HEK293 (cell line): ENCODE measurements at regions not wholly inside any gene's neighbourhood (a gene's known extent, or its start where the extent isn't known, plus 50 kb on each side); places are given as distances from the start of the nearest gene placed in this dataset.

Experiments
- CTCF ChIA-PET: fragments of 350-600 bp; formaldehyde crosslinking; extraction: SDS; loops from one replicate; lab custom pipeline; 2021; ENCODE audit warnings: antibody characterized with exemption; lab: Yijun Ruan, JAX
- POLR2A ChIA-PET: fragments of 300-600 bp; formaldehyde crosslinking; extraction: SDS; loops from one replicate; lab custom pipeline; 2020; ENCODE audit warnings: antibody characterized with exemption, inconsistent platforms; lab: Yijun Ruan, JAX
- H3K27ac ChIP-seq: fragments of 200-500 bp; sonication (Bioruptor generic); 2 replicates; pipeline ENCODE4 v1.5.1; 2014; ENCODE audit warnings: low read depth, low read length, control low read depth, inconsistent platforms; ENCODE audit errors: extremely low read depth
- H3K36me3 ChIP-seq, 2 experiments: fragments of 200-500 bp in 1 of 2; sonication (Bioruptor generic) in 1 of 2; 1 replicate in 1 of 2; 2 replicates in 1 of 2; pipeline ENCODE4 v1.5.1; 2014 to 2017; ENCODE audit warnings: inconsistent platforms in 2 of 2, low read length in 2 of 2; ENCODE audit not compliant: control insufficient read depth in 2 of 2, insufficient read depth in 1 of 2
- H3K4me1 ChIP-seq: fragments of 200-500 bp; sonication (Bioruptor generic); 2 replicates; pipeline ENCODE4 v1.5.1; 2014; ENCODE audit warnings: mild to moderate bottlenecking, low read length, inconsistent platforms; ENCODE audit not compliant: control insufficient read depth, insufficient read depth
- H3K4me3 ChIP-seq: 2 replicates; pipeline ENCODE4 v1.5.1; 2011; ENCODE audit warnings: low read depth, mild to moderate bottlenecking, control low read depth, low read length, moderate library complexity
- H3K9me3 ChIP-seq: fragments of 200-500 bp; sonication (Bioruptor generic); 2 replicates; pipeline ENCODE4 v1.5.1; 2014; ENCODE audit warnings: low read depth, low read length, inconsistent platforms; ENCODE audit not compliant: control insufficient read depth, insufficient read depth
- HOXA7 ChIP-seq: sonication (generic); formaldehyde crosslinking; IDR thresholded peaks from 2 replicates; pipeline ENCODE4 v1.8.1; 2022; ENCODE audit warnings: missing genetic modification reagents, borderline replicate concordance
- HOXD13 ChIP-seq: sonication (generic); formaldehyde crosslinking; IDR thresholded peaks from 2 replicates; pipeline ENCODE4 v1.8.0; 2022; ENCODE audit warnings: missing genetic modification reagents, borderline replicate concordance
- KLF16 ChIP-seq: fragments of 450-650 bp; formaldehyde crosslinking; IDR thresholded peaks from 2 replicates; pipeline ENCODE4 v1.5.1; 2017; ENCODE audit warnings: missing biosample characterization, missing genetic modification characterization
- KLF8 ChIP-seq: fragments of 450-650 bp; formaldehyde crosslinking; IDR thresholded peaks from 2 replicates; pipeline ENCODE4 v1.5.1; 2016; ENCODE audit warnings: missing biosample characterization, missing genetic modification characterization
- REST ChIP-seq: fragments of 450-650 bp; formaldehyde crosslinking; IDR thresholded peaks from 2 replicates; pipeline ENCODE4 v1.5.1; 2016; ENCODE audit warnings: missing biosample characterization, missing genetic modification characterization
- SETDB1 ChIP-seq: IDR thresholded peaks from one replicate; pipeline ENCODE4 v1.6.1; 2017; ENCODE audit warnings: mild to moderate bottlenecking, low read length, moderate library complexity, mixed read lengths; ENCODE audit not compliant: insufficient read length
- SP7 ChIP-seq: fragments of 450-650 bp; formaldehyde crosslinking; IDR thresholded peaks from 2 replicates; pipeline ENCODE4 v1.5.1; 2016; ENCODE audit warnings: missing biosample characterization, missing genetic modification characterization
- YY1 ChIP-seq: fragments of 450-650 bp; formaldehyde crosslinking; IDR thresholded peaks from 2 replicates; pipeline ENCODE4 v1.5.1; 2018; ENCODE audit warnings: missing biosample characterization, missing genetic modification characterization
- ZFP37 ChIP-seq: fragments of 450-650 bp; formaldehyde crosslinking; IDR thresholded peaks from 2 replicates; pipeline ENCODE4 v1.5.1; 2016; ENCODE audit warnings: missing biosample characterization, missing genetic modification characterization
- ZNF239 ChIP-seq: fragments of 450-650 bp; formaldehyde crosslinking; IDR thresholded peaks from 2 replicates; pipeline ENCODE4 v1.5.1; 2016; ENCODE audit warnings: missing biosample characterization, missing genetic modification characterization
- ZNF473 ChIP-seq: fragments of 450-650 bp; formaldehyde crosslinking; IDR thresholded peaks from 2 replicates; pipeline ENCODE4 v1.5.1; 2017; ENCODE audit warnings: missing biosample characterization, missing genetic modification characterization
- ZNF639 ChIP-seq: fragments of 450-650 bp; formaldehyde crosslinking; IDR thresholded peaks from 2 replicates; pipeline ENCODE4 v1.5.1; 2016; ENCODE audit warnings: missing biosample characterization, missing genetic modification characterization
- ZNF704 ChIP-seq: fragments of 450-650 bp; formaldehyde crosslinking; IDR thresholded peaks from 2 replicates; pipeline ENCODE4 v1.5.1; 2016; ENCODE audit warnings: missing biosample characterization, missing genetic modification characterization
- TF ChIP-seq, protein P1 (sequence below): fragments of 450-650 bp; formaldehyde crosslinking; IDR thresholded peaks from 2 replicates; pipeline ENCODE4 v1.5.1; 2016; ENCODE audit warnings: missing biosample characterization, missing genetic modification characterization
- TF ChIP-seq, protein P2 (sequence below): fragments of 450-650 bp; formaldehyde crosslinking; IDR thresholded peaks from 2 replicates; pipeline ENCODE4 v1.5.0; 2017; ENCODE audit warnings: missing biosample characterization, missing genetic modification characterization, borderline replicate concordance
- TF ChIP-seq, protein P3 (sequence below): fragments of 450-650 bp; formaldehyde crosslinking; IDR thresholded peaks from 2 replicates; pipeline ENCODE4 v1.5.1; 2016; ENCODE audit warnings: missing biosample characterization, missing genetic modification characterization

- no peak for TF ChIP-seq ZNF639 (tag by site-specific recombination)
These were observed 167.2 kb downstream of the COX18 start (continued) for GRCh38 chr4:72902354-72902753.

DNA sequence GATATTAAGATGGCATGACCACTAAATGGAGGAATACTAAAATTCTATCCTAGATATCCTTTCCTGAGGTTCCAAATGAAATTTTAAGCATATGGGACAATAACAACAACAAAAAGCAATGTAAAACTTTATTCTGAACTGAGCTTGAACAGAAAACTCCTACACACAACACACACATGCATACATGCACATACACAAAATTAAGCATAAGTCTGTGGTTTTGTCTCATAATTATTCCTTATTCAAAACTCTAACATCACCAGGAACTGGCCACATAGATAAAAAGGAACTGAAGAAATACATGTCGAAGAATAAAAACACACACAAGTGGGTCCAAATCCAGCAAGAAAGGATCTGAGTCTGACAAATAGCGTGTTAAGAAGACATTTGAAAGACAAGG, 168.0 kb downstream of the COX18 start:
- no peaks in the 10 kb centered on the region for H3K4me1 ChIP-seq
- H3K36me3 ChIP-seq, result no peaks in the 10 kb centered on the region
- H3K9me3 ChIP-seq, result no peaks in the 10 kb centered on the region
- H3K4me3 ChIP-seq, result no peak overlapping the region
- H3K27ac ChIP-seq, result no peak overlapping the region
- CTCF ChIA-PET, result no interaction called here
- POLR2A ChIA-PET, result no interaction called here
- TF ChIP-seq SETDB1, result no peak
- no peak for TF ChIP-seq KLF16 (tag by site-specific recombination)
- TF ChIP-seq, protein P1, sequence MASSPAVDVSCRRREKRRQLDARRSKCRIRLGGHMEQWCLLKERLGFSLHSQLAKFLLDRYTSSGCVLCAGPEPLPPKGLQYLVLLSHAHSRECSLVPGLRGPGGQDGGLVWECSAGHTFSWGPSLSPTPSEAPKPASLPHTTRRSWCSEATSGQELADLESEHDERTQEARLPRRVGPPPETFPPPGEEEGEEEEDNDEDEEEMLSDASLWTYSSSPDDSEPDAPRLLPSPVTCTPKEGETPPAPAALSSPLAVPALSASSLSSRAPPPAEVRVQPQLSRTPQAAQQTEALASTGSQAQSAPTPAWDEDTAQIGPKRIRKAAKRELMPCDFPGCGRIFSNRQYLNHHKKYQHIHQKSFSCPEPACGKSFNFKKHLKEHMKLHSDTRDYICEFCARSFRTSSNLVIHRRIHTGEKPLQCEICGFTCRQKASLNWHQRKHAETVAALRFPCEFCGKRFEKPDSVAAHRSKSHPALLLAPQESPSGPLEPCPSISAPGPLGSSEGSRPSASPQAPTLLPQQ (tag by site-specific recombination), result no peak
- no peak for TF ChIP-seq YY1
- TF ChIP-seq ZNF639 (tag by site-specific recombination), result no peak
- no peak for TF ChIP-seq KLF8 (tag by site-specific recombination)
- TF ChIP-seq HOXD13 (CRISPR knock-in tag), result no peak
- TF ChIP-seq ZFP37 (tag by site-specific recombination), result no peak
- no peak for TF ChIP-seq HOXA7 (CRISPR knock-in tag)
- no peak for TF ChIP-seq ZNF239
- TF ChIP-seq, protein P2, sequence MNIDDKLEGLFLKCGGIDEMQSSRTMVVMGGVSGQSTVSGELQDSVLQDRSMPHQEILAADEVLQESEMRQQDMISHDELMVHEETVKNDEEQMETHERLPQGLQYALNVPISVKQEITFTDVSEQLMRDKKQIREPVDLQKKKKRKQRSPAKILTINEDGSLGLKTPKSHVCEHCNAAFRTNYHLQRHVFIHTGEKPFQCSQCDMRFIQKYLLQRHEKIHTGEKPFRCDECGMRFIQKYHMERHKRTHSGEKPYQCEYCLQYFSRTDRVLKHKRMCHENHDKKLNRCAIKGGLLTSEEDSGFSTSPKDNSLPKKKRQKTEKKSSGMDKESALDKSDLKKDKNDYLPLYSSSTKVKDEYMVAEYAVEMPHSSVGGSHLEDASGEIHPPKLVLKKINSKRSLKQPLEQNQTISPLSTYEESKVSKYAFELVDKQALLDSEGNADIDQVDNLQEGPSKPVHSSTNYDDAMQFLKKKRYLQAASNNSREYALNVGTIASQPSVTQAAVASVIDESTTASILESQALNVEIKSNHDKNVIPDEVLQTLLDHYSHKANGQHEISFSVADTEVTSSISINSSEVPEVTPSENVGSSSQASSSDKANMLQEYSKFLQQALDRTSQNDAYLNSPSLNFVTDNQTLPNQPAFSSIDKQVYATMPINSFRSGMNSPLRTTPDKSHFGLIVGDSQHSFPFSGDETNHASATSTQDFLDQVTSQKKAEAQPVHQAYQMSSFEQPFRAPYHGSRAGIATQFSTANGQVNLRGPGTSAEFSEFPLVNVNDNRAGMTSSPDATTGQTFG (tag by site-specific recombination), result no peak
- TF ChIP-seq SP7 (tag by site-specific recombination), result no peak
- no peak for TF ChIP-seq ZNF704
- no peak for TF ChIP-seq ZNF473 (tag by site-specific recombination)

GRCh38 chr4:72900952-72901351, 168.6 kb downstream of the COX18 start:
- ChIA-PET POLR2A (no interaction called here), CTCF (interaction anchor here (0.5 to 0.6 kb wide), 2 partner anchors 42 to 441 kb away, joined by 3 to 4 read pairs; no protein-coding TSS in a partner anchor)
- no peak for TF ChIP-seq REST (tag by site-specific recombination)
- TF ChIP-seq, protein P3, sequence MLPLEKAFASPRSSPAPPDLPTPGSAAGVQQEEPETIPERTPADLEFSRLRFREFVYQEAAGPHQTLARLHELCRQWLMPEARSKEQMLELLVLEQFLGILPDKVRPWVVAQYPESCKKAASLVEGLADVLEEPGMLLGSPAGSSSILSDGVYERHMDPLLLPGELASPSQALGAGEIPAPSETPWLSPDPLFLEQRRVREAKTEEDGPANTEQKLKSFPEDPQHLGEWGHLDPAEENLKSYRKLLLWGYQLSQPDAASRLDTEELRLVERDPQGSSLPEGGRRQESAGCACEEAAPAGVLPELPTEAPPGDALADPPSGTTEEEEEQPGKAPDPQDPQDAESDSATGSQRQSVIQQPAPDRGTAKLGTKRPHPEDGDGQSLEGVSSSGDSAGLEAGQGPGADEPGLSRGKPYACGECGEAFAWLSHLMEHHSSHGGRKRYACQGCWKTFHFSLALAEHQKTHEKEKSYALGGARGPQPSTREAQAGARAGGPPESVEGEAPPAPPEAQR (tag by site-specific recombination), result no peak
- TF ChIP-seq, protein P1 (tag by site-specific recombination), result no peak

More at GRCh38 chr4:72900952-72901351, 168.6 kb downstream of the COX18 start:
- Histone ChIP-seq H3K9me3 (no peaks in the 10 kb centered on the region), H3K27ac (no peak overlapping the region), H3K4me3 (no peak overlapping the region), H3K4me1 (no peaks in the 10 kb centered on the region), H3K36me3 (no peaks in the 10 kb centered on the region)
